AG04449 (cell line): ENCODE measurements at regions not wholly inside any gene's neighbourhood (a gene's known extent, or its start where the extent isn't known, plus 50 kb on each side); places are given as distances from the start of the nearest gene placed in this dataset.

Experiments used
- CTCF ChIA-PET: fragments of 350-600 bp; formaldehyde crosslinking; extraction: SDS; loops from one replicate; lab custom pipeline; 2021; ENCODE audit warnings: antibody characterized with exemption; lab: Yijun Ruan, JAX
- POLR2A ChIA-PET: fragments of 400-600, 350-600 bp; formaldehyde crosslinking; extraction: SDS; loops from one replicate; lab custom pipeline; 2020; ENCODE audit warnings: antibody characterized with exemption, inconsistent platforms; lab: Yijun Ruan, JAX
- DNase-seq: peaks from one replicate; pipeline ENCODE4 v3.0.0-alpha.2; 2010; ENCODE audit warnings: low read depth, low spot score
- H3K4me3 ChIP-seq: 2 replicates; pipeline ENCODE4 v1.5.1; 2011; ENCODE audit warnings: low read depth, mild to moderate bottlenecking, control low read depth, low read length
- TF ChIP-seq, protein P1 (sequence below): IDR thresholded peaks from one replicate; pipeline ENCODE4 v1.5.1; 2011; ENCODE audit warnings: mild to moderate bottlenecking, moderate library complexity, low read length, control low read depth, inconsistent platforms; ENCODE audit not compliant: insufficient read depth; ENCODE audit errors: missing control alignments

DNA sequence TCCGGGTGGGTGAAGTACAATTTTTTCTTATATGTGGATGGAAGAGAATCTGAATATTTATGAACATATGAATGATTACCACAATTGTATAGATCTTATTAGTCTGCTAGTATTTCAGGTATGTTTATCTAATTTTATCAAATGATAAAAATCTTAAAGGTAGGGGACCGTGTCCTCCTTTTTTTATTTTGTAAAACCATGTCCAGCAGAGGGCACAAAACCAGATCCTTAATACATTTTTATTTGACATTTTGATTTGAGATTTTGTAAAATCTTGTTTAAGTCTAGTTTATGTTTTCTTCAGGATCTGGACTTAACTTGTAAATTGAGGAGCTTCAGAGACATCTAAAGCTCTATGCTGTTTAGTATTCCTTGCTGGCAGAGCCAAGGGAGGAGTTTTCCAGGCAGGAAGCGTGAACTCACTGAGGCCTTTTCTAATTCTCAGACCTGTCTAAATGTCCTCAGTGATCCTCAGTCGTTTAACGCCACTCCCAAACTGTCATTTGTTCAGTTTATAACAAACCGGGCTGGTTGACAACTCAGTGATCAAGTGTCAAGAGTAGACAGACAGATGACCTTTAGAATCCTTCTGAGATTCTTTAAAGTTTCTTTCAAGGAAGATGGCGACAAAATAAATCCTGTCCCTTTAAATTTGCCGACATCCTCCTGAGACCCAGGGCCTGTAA, 263.9 kb downstream of the KTN1 start:
- H3K4me3 ChIP-seq, result no peak overlapping the region
- ChIA-PET CTCF (interaction anchor here (0.8 to 1.8 kb wide), 13 partner anchors 9 to 631 kb away, joined by 3 to 9 read pairs (median 4); partner anchors contain the start of gene PELI2), POLR2A (no interaction called here)
- TF ChIP-seq, protein P1, sequence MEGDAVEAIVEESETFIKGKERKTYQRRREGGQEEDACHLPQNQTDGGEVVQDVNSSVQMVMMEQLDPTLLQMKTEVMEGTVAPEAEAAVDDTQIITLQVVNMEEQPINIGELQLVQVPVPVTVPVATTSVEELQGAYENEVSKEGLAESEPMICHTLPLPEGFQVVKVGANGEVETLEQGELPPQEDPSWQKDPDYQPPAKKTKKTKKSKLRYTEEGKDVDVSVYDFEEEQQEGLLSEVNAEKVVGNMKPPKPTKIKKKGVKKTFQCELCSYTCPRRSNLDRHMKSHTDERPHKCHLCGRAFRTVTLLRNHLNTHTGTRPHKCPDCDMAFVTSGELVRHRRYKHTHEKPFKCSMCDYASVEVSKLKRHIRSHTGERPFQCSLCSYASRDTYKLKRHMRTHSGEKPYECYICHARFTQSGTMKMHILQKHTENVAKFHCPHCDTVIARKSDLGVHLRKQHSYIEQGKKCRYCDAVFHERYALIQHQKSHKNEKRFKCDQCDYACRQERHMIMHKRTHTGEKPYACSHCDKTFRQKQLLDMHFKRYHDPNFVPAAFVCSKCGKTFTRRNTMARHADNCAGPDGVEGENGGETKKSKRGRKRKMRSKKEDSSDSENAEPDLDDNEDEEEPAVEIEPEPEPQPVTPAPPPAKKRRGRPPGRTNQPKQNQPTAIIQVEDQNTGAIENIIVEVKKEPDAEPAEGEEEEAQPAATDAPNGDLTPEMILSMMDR, result no peak
- no peak for DNase-seq

DNA sequence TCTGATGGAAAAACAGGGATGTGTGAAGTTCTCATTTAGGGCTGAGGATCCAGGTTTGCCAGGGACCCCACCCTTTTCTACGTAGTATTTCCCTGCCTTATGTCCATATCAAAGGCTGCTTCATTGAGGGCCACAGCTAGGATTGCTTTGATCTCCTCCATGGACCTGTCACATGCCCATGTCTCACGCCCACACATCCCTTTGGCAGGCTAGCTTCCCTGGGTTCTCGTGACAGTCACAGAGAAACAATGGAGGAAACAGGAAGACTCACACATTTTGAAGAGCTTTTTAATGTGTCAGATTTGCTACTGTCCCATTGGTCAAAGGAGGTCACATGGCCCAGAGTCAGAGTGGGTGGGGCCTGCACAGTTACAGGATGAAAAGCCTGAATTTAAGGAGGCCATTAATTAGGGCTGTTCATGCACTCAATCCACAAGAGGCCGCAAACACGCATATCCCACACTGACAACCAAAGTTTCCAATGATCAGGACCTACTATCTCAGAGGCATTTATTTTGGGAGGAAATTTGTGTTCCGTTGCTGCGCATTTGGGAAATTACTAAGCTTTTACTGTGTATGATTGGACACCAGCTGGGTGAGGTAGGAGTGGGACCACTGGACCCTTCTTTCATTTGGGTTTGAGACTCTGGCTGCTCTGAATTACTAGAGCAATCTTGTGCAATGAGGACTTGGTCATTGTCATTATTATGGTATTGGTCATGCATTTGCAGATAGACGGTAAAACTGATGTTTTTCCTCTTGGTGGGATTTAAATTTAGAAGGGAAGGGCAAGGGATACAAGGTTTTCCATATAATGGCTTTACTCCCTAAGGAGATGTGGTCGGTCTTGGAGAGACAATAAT, 266.2 kb downstream of the KTN1 start:
- POLR2A ChIA-PET, result no interaction called here
- TF ChIP-seq, protein P1, result no peak
- no peak for DNase-seq
- H3K4me3 ChIP-seq, result no peak overlapping the region
- CTCF ChIA-PET, result interaction anchor here (1.3 to 2.3 kb wide), 2 partner anchors 14 to 494 kb away, joined by 3 to 9 read pairs; no protein-coding TSS in a partner anchor

DNA sequence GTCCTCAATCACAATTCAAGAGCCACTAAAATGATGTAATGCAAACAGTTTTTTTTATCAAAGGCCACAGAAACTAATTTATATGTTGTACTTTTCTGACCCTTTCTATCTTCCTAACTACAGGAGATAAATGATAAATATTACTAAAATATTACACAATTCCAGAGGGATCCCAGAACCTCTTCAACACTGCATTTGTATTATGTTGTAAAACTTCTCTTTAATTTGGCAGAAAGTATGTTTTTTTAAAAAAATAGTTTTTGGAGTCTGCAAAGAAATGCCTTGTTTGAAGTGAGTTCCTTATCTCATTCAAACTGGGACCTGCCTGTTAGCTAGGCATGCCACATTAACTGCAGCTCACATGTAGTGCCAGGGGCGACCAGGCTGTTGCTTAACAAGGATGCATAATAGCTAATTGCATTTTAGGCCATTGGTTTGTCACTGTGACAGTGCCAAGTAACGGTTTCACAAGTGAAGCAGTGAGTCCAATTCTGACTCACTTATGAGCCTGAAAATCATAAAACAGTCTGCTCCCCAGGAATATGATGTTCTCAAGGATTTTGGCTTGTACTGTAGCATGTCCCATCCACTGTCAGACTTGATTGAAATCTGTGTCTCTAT, 266.9 kb downstream of the KTN1 start:
- TF ChIP-seq, protein P1, result no peak
- CTCF ChIA-PET, result interaction anchor here (1.3 to 2.3 kb wide), 2 partner anchors 15 to 493 kb away, joined by 3 to 9 read pairs; no protein-coding TSS in a partner anchor
- no peak for DNase-seq
- no peak overlapping the region for H3K4me3 ChIP-seq
- POLR2A ChIA-PET, result no interaction called here

DNA sequence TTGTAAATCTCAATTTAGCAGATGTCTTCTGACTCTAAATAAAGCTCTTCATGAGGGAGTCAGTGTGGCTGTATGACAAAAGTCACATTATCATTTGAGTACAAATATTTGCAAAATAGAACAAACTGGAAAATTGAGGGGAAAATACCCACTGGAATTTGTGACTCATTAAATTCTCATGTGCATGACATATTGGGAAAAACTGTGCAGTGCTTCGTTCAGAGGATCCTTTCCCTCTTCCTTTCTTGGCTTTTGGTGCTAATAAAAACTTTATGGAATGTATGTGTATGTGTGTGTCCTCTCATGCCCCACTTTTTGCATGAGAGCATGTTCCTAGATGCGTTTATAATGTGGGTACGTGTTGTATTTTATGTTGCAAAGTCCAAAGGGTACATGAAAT, 267.8 kb downstream of the KTN1 start:
- H3K4me3 ChIP-seq, result no peak overlapping the region
- ChIA-PET POLR2A (no interaction called here), CTCF (interaction anchor here (1.1 kb wide), 1 partner anchor 401 kb away, joined by 3 read pairs; no protein-coding TSS in a partner anchor)
- TF ChIP-seq, protein P1, result no peak
- DNase-seq, result peak; percentile 51

DNA sequence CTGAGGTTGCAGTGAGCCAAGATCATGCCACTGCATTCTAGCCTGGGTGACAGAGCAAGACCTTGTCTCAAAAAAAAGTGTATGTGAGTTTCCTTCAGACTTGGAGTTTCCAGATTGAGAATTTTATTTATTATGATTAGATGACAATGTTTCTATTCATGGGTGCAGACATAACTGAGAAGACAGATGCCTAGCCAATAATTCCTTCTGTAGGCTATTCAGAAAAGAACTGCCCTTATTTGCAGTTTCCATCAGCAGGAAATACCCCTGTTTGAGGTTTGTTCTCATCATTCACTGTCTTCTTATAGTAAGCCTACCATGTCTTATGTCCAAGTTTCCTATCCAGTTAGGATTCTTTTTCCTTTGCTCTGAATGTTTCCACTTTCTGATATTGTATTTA, 269.0 kb downstream of the KTN1 start:
- CTCF ChIA-PET, result interaction anchor here (1.1 to 2.2 kb wide), 2 partner anchors 403 to 491 kb away, joined by 3 to 9 read pairs; no protein-coding TSS in a partner anchor
- DNase-seq, result no peak
- POLR2A ChIA-PET, result no interaction called here
- H3K4me3 ChIP-seq, result no peak overlapping the region
- TF ChIP-seq, protein P1, result no peak
